GM12864 (cell line): ENCODE measurements at regions not wholly inside any gene's neighbourhood (a gene's known extent, or its start where the extent isn't known, plus 50 kb on each side); places are given as distances from the start of the nearest gene placed in this dataset.

Source experiments
- DNase-seq: peaks from one replicate; pipeline ENCODE4 v3.0.0-alpha.2; 2011; ENCODE audit warnings: low read depth
- H3K4me3 ChIP-seq: 2 replicates; pipeline ENCODE4 v1.5.1; 2011; ENCODE audit warnings: mild to moderate bottlenecking, low read depth, low read length, control low read depth
- TF ChIP-seq, protein P1 (sequence below): IDR thresholded peaks from 2 replicates; pipeline ENCODE4 v1.5.1; 2011; ENCODE audit warnings: low read depth, mild to moderate bottlenecking, moderate library complexity, low read length, control low read depth, inconsistent platforms; ENCODE audit errors: missing control alignments

DNA sequence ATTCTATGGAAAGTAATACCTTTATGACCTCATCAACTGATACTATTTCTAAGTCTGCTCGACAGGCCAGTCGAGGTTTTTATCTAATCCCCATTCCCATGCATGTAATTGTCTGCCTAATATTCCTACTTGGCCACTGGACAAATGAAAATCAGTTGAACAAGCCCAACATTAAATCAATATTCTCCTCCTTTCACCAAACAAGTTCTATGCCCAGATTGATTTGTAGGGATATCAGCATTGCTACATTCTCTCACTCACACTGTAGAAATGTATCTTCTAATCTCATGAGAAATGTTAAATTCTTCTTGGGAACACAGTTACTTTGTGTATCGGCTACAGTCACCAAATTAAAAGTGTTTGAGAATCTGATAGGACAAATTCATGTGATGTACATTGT lies 208.8 kb upstream of the CTNND2 start:
- H3K4me3 ChIP-seq, result no peak overlapping the region
- DNase-seq, result no peak
- TF ChIP-seq, protein P1, sequence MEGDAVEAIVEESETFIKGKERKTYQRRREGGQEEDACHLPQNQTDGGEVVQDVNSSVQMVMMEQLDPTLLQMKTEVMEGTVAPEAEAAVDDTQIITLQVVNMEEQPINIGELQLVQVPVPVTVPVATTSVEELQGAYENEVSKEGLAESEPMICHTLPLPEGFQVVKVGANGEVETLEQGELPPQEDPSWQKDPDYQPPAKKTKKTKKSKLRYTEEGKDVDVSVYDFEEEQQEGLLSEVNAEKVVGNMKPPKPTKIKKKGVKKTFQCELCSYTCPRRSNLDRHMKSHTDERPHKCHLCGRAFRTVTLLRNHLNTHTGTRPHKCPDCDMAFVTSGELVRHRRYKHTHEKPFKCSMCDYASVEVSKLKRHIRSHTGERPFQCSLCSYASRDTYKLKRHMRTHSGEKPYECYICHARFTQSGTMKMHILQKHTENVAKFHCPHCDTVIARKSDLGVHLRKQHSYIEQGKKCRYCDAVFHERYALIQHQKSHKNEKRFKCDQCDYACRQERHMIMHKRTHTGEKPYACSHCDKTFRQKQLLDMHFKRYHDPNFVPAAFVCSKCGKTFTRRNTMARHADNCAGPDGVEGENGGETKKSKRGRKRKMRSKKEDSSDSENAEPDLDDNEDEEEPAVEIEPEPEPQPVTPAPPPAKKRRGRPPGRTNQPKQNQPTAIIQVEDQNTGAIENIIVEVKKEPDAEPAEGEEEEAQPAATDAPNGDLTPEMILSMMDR, result no peak

DNA sequence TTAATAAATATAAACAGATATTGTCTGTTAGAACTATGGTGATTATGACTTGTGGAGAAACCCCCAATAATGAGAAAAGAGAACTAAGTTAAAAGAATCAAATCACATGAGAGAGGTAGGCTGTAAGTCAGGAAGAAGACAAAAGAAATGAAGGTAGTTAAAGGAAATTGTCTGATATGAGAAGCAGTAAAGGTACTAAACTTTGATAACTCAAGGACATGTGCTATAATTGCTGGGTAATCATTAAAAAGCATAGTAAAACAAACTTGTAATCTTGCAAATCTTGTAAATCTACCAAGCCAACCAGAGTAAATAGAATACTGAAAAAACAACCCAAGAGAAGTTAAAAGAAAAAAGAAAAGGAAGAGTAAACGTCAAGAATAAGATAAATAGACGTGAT lies 207.0 kb upstream of the CTNND2 start:
- TF ChIP-seq, protein P1, result no peak
- DNase-seq, result no peak
- H3K4me3 ChIP-seq, result no peak overlapping the region

DNA sequence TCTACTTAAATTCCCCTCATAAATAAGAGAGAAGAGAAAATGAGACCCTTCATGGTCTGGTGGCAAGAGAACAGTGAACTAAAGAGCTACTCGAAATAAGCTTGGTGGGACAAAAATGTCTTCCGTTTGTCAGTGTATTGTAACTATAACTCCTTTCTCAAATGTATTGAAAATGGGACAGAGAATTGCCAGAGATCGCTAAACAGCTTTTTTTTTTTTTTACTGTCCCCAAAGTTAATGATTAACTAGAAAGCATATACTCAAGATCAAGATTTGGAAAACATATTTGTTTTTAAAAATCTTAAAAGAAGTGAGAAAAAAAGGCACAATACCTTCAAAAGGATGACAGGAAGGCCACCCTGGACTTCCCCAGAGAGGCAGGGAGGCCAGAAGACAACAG lies 206.4 kb upstream of the CTNND2 start:
- TF ChIP-seq, protein P1, result no peak
- no peak overlapping the region for H3K4me3 ChIP-seq
- DNase-seq, result no peak

DNA sequence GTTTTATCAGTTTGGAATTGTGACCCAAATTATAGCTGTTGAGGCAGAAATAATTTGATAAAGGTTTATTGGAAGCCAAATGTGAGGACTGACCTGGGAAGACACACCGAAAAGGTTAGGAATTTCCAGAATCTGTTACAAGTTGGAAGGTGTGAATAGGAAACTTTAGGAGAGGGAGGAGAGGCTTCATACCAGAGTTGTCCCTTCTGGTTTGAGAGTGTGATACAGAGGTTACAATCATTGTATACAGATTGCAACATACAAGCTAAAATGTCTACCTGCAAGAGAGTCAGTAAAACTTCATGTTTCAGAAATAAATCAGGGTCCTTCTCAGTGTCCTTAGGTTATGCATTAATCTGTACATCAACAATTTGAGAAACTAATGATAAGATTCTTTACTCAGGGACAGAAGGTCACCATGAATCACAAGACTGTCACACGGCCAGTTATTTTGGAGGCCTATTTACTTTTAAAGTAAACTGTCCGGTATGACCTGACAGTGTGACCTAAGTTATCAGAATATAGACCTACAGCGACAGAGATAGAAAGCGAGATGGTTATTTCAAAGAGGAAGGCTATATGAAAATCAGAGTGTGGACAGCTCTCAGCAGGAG lies 204.9 kb upstream of the CTNND2 start:
- TF ChIP-seq, protein P1, result no peak
- DNase-seq, result no peak
- no peak overlapping the region for H3K4me3 ChIP-seq

DNA sequence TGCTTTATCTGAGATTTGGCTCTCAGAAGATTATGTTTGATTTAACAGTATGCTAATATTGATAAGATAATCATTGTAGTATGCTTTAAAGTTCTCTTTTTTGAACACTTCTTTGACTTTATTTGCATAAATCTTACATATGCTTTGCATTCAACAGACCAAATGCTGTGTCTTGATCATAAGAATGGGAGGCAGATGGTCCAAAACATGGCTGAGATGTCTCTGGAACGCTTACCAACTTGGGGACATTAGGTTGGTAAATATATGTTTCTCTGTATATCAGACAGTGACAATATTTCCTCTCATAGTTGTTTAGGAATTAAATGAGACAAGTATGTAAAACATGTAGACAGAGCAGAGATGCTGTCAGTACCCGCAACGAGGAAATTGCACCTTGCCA lies 197.9 kb upstream of the CTNND2 start:
- TF ChIP-seq, protein P1, result no peak
- no peak overlapping the region for H3K4me3 ChIP-seq
- no peak for DNase-seq

DNA sequence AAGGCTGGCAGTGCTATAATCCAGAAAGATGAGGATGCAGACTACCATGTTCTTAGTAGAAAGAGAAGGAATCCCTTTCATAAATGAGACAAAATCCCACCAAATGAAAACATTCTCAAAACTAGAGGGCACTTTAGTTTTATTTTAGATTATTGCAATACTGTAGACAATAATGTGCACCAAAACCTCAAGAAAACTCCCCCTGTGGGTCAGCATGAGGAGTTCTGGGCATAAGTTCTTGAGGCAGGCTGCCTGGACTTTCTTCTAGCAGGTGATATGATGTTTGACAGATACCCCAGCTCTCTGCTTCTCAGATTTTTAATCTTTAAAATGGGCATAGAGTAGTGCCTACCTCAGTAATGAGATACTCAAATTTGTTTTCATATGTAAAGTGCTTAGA lies 196.3 kb upstream of the CTNND2 start:
- DNase-seq, result no peak
- H3K4me3 ChIP-seq, result no peak overlapping the region
- TF ChIP-seq, protein P1, result no peak

DNA sequence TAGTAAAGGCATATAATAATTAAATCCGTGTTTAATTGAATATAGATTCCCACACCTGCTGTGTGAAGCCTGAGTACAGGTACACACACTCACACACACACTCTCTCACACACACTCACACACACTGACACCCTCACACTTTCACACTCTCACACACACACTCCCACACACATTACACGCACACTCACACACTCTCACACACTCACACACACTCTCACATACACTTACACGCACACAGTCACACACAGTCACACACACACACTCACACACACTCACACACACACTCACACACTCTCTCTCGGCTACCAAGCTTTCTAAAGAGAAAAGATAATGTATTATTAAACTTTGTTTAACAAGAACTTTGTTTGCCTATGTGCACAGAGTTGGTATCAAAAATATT lies 195.1 kb upstream of the CTNND2 start:
- no peak for DNase-seq
- no peak overlapping the region for H3K4me3 ChIP-seq
- TF ChIP-seq, protein P1, result no peak
